ENCODE measurements at regions not wholly inside any gene's neighbourhood (a gene's known extent, or its start where the extent isn't known, plus 50 kb on each side); places are given as distances from the start of the nearest gene placed in this dataset.

- Histone ChIP-seq H4K20me1 (replicated peaks; ENCODE audit: control insufficient read depth, insufficient read depth, low read length) (no peaks in the 10 kb centered on the region), H3K4me2 (ENCODE audit: insufficient read depth, low read length) (no peak overlapping the region), H2AFZ (ENCODE audit: low read depth, low read length) (no peak overlapping the region), H3K9me3 (replicated peaks; ENCODE audit: control insufficient read depth, insufficient read depth, low read depth, low read length) (no peaks in the 10 kb centered on the region; the same call in 1 of the 2 replicates), H3K36me3 (ENCODE audit: control insufficient read depth, insufficient read depth, low read length) (no peaks in the 10 kb centered on the region), H3K9ac (ENCODE audit: insufficient read depth in 1 of 2, low read depth in 2 of 2, low read length in 2 of 2) (no peak overlapping the region), H3K27ac (ENCODE audit: extremely low read depth, low read depth, low read length) (no peak overlapping the region), H3K4me3 (no peak overlapping the region), H3K27me3 (ENCODE audit: control insufficient read depth in 2 of 2, insufficient read depth in 2 of 2, low read length in 2 of 2) (no peaks in the 10 kb centered on the region), H3K4me1 (replicated peaks in 1 of 2; ENCODE audit: control insufficient read depth in 2 of 2, insufficient read depth in 2 of 2, low read length in 2 of 2) (no peaks in the 10 kb centered on the region), H3K79me2 (ENCODE audit: control insufficient read depth, insufficient read depth, low read length) (no peaks in the 10 kb centered on the region), H3K9me1 (ENCODE audit: control insufficient read depth, insufficient read depth, low read length) (no peaks in the 10 kb centered on the region)
- CTCF ChIA-PET (ENCODE audit: low intra/inter-chr PET ratio): no interaction called here
- FAIRE-seq (no peak), DNase-seq (ENCODE audit: extremely low read depth in 1 of 4, low spot score in 3 of 4) (no peak), ATAC-seq (no peak)
- no peak for TF ChIP-seq THAP12 (CRISPR knock-in tag; IDR thresholded peaks at IDR 0.05)
- peak; percentile 97 for TF ChIP-seq ZNF431 (CRISPR knock-in tag; IDR thresholded peaks at IDR 0.05)
- TF ChIP-seq CBX3 (IDR thresholded peaks at IDR 0.05; ENCODE audit: borderline replicate concordance in 1 of 2, low read length in 2 of 2): peak in 1 of 2 experiments; percentile 14; a peak in 1 of 3 replicates
- no peak for TF ChIP-seq HCFC1 (IDR thresholded peaks at IDR 0.05; ENCODE audit: low read depth, low read length)
- POLR2A ChIA-PET: no interaction called here
- intact Hi-C loops (cut with micrococcal nuclease): no loop called here
- WGBS (ENCODE audit: insufficient coverage, low coverage, missing lambda C conversion rate): 6% methylated on average over 4 of the region's 4 CpGs
- BruUV-seq (replicated peaks): no TSS peak
- in situ Hi-C loops (cut with MboI): no loop called here
These were observed 759.7 kb upstream of the RGS18 start for GRCh38 chr1:191398551-191398950.

GRCh38 chr1:191405417-191405816, 752.8 kb upstream of the RGS18 start:
- Histone ChIP-seq H3K27ac (ENCODE audit: extremely low read depth, low read depth, low read length) (no peak overlapping the region), H2AFZ (ENCODE audit: low read depth, low read length) (no peak overlapping the region), H3K9me1 (ENCODE audit: control insufficient read depth, insufficient read depth, low read length) (no peaks in the 10 kb centered on the region), H3K9me3 (replicated peaks; ENCODE audit: control insufficient read depth, insufficient read depth, low read depth, low read length) (no peaks in the 10 kb centered on the region), H3K4me2 (ENCODE audit: insufficient read depth, low read length) (no peak overlapping the region), H3K9ac (ENCODE audit: insufficient read depth in 1 of 2, low read depth in 2 of 2, low read length in 2 of 2) (no peak overlapping the region), H4K20me1 (replicated peaks; ENCODE audit: control insufficient read depth, insufficient read depth, low read length) (no peaks in the 10 kb centered on the region), H3K79me2 (ENCODE audit: control insufficient read depth, insufficient read depth, low read length) (no peaks in the 10 kb centered on the region), H3K4me3 (no peak overlapping the region), H3K27me3 (ENCODE audit: control insufficient read depth in 2 of 2, insufficient read depth in 2 of 2, low read length in 2 of 2) (no peaks in the 10 kb centered on the region), H3K4me1 (replicated peaks in 1 of 2; ENCODE audit: control insufficient read depth in 2 of 2, insufficient read depth in 2 of 2, low read length in 2 of 2) (no peaks in the 10 kb centered on the region), H3K36me3 (ENCODE audit: control insufficient read depth, insufficient read depth, low read length) (no peaks in the 10 kb centered on the region)
- BruUV-seq (replicated peaks): no TSS peak
- no peak for TF ChIP-seq MXI1 (IDR thresholded peaks at IDR 0.05; ENCODE audit: low read depth, low read length)
- DNase-seq (ENCODE audit: extremely low read depth in 1 of 4, low spot score in 3 of 4) (no peak), ATAC-seq (no peak), FAIRE-seq (no peak)
- CTCF ChIA-PET (ENCODE audit: low intra/inter-chr PET ratio): no interaction called here
- POLR2A ChIA-PET: no interaction called here
- 7% methylated on average over 3 of the region's 3 CpGs for WGBS (ENCODE audit: insufficient coverage, low coverage, missing lambda C conversion rate)
- intact Hi-C loops (cut with micrococcal nuclease): no loop called here
- in situ Hi-C loops (cut with MboI): no loop called here
